ENCODE measurements at regions not wholly inside any gene's neighbourhood (a gene's known extent, or its start where the extent isn't known, plus 50 kb on each side); places are given as distances from the start of the nearest gene placed in this dataset.

- no peak for DNase-seq
- Histone ChIP-seq H3K27ac (ENCODE audit: low read length in 2 of 2) (no peak overlapping the region), H3K4me1 (ENCODE audit: control insufficient read depth in 2 of 2, insufficient read depth in 2 of 2, low read length in 2 of 2) (no peaks in the 10 kb centered on the region), H3K79me2 (ENCODE audit: control insufficient read depth, insufficient read depth, low read length) (no peaks in the 10 kb centered on the region), H3K9ac (ENCODE audit: low read length) (no peak overlapping the region), H3K9me3 (ENCODE audit: control extremely low read depth in 1 of 3, control insufficient read depth in 2 of 3, insufficient read depth in 1 of 3, low read length in 2 of 3) (peaks cover 0 to 4% (median 2%) of the 10 kb centered on the region in 3 donors), H2AFZ (ENCODE audit: insufficient read depth, low read depth, low read length, poor library complexity, severe bottlenecking) (no peak overlapping the region), H3K36me3 (replicated peaks in 1 of 2; ENCODE audit: control extremely low read depth in 1 of 2, control insufficient read depth in 1 of 2, extremely low read depth in 1 of 2, insufficient read depth in 2 of 2, low read length in 1 of 2) (no peaks in the 10 kb centered on the region), H3K27me3 (replicated peaks in 1 of 4; ENCODE audit: control extremely low read depth in 1 of 4, control insufficient read depth in 3 of 4, insufficient read depth in 4 of 4, low read length in 3 of 4) (no peaks in the 10 kb centered on the region), H3K4me3 (ENCODE audit: control extremely low read depth in 1 of 5, extremely low read depth in 1 of 5, insufficient read depth in 1 of 5, low read depth in 2 of 5, low read length in 4 of 5) (no peak overlapping the region), H4K20me1 (ENCODE audit: control insufficient read depth, insufficient read depth, low read length, poor library complexity, severe bottlenecking) (no peaks in the 10 kb centered on the region), H3K4me2 (replicated peaks; ENCODE audit: low read depth, low read length, poor library complexity, severe bottlenecking) (no peak overlapping the region)
- no peaks in the 10 kb centered on the region for H3K4me1 Mint-ChIP-seq
- ChIA-PET POLR2A (no interaction called here), CTCF (no interaction called here)
- TF ChIP-seq CTCF (IDR thresholded peaks at IDR 0.05) (no peak), EZH2 (IDR thresholded peaks at IDR 0.05; ENCODE audit: borderline replicate concordance, insufficient read depth, low read depth, low read length, poor library complexity, severe bottlenecking) (no peak)
- intact Hi-C loops (cut with micrococcal nuclease) = no loop called here
- no peak overlapping the region for H3K27ac Mint-ChIP-seq
- WGBS (ENCODE audit: insufficient coverage) = 100% methylated on average over 2 of the region's 4 CpGs
- no peaks in the 10 kb centered on the region for H3K27me3 Mint-ChIP-seq
- peaks cover 11% of the 10 kb centered on the region for H3K9me3 Mint-ChIP-seq (ENCODE audit: insufficient read depth)
- ATAC-seq (ENCODE audit: low read depth) = no peak
- H3K4me3 Mint-ChIP-seq = no peak overlapping the region
Measured at GRCh38 chr9:86669422-86669821, 277.9 kb downstream of the GAS1 start.

GRCh38 chr9:86668488-86668887 is 278.8 kb downstream of the GAS1 start:
- ChIA-PET CTCF (no interaction called here), POLR2A (no interaction called here)
- intact Hi-C loops (cut with micrococcal nuclease) = no loop called here

More at GRCh38 chr9:86668488-86668887, 278.8 kb downstream of the GAS1 start:
- TF ChIP-seq CTCF (IDR thresholded peaks at IDR 0.05) = no peak
- no peak overlapping the region for H3K27ac Mint-ChIP-seq
- H3K27me3 ChIP-seq (replicated peaks in 1 of 4; ENCODE audit: control extremely low read depth in 1 of 4, control insufficient read depth in 3 of 4, insufficient read depth in 4 of 4, low read length in 3 of 4) = no peaks in the 10 kb centered on the region
- H2AFZ ChIP-seq (ENCODE audit: insufficient read depth, low read depth, low read length, poor library complexity, severe bottlenecking) = no peak overlapping the region
- H3K27me3 Mint-ChIP-seq = no peaks in the 10 kb centered on the region
- H3K4me1 ChIP-seq (ENCODE audit: control insufficient read depth in 2 of 2, insufficient read depth in 2 of 2, low read length in 2 of 2) = no peaks in the 10 kb centered on the region
- peaks cover 0 to 4% (median 2%) of the 10 kb centered on the region in 3 donors for H3K9me3 ChIP-seq (ENCODE audit: control extremely low read depth in 1 of 3, control insufficient read depth in 2 of 3, insufficient read depth in 1 of 3, low read length in 2 of 3)
- no peaks in the 10 kb centered on the region for H4K20me1 ChIP-seq (ENCODE audit: control insufficient read depth, insufficient read depth, low read length, poor library complexity, severe bottlenecking)
- no peak overlapping the region for H3K4me3 Mint-ChIP-seq
- H3K79me2 ChIP-seq (ENCODE audit: control insufficient read depth, insufficient read depth, low read length) = no peaks in the 10 kb centered on the region
- DNase-seq (no peak), ATAC-seq (ENCODE audit: low read depth) (no peak)
- no peak overlapping the region for H3K4me2 ChIP-seq (replicated peaks; ENCODE audit: low read depth, low read length, poor library complexity, severe bottlenecking)
- H3K4me1 Mint-ChIP-seq = no peaks in the 10 kb centered on the region
- H3K9ac ChIP-seq (ENCODE audit: low read length) = no peak overlapping the region
- H3K27ac ChIP-seq (ENCODE audit: low read length in 2 of 2) = no peak overlapping the region
- no peaks in the 10 kb centered on the region for H3K36me3 ChIP-seq (replicated peaks in 1 of 2; ENCODE audit: control extremely low read depth in 1 of 2, control insufficient read depth in 1 of 2, extremely low read depth in 1 of 2, insufficient read depth in 2 of 2, low read length in 1 of 2)
- H3K9me3 Mint-ChIP-seq (ENCODE audit: insufficient read depth) = peaks cover 11% of the 10 kb centered on the region
- H3K4me3 ChIP-seq (ENCODE audit: control extremely low read depth in 1 of 5, extremely low read depth in 1 of 5, insufficient read depth in 1 of 5, low read depth in 2 of 5, low read length in 4 of 5) = no peak overlapping the region
